Astrocyte (in vitro differentiated cells and primary cell): ENCODE measurements at regions not wholly inside any gene's neighbourhood (a gene's known extent, or its start where the extent isn't known, plus 50 kb on each side); places are given as distances from the start of the nearest gene placed in this dataset.

Experiments used
- DNase-seq: peaks from one replicate; pipeline ENCODE4 v3.0.0-alpha.2; 2010; ENCODE audit warnings: low read depth
- FAIRE-seq: peaks from 2 replicates; lab custom pipeline; 2011; peaks lifted over from hg19 to GRCh38; lab: Jason Lieb, UNC
- H2AFZ ChIP-seq: 2 replicates; pipeline ENCODE4 v1.6.0; 2012; ENCODE audit warnings: low read depth, low read length, inconsistent platforms
- H3K27ac ChIP-seq: 2 replicates; pipeline ENCODE4 v1.5.1; 2011; ENCODE audit warnings: low read depth, low read length, inconsistent platforms
- H3K27me3 ChIP-seq: 2 replicates; pipeline ENCODE4 v1.6.0; 2011; ENCODE audit warnings: low read length, inconsistent platforms; ENCODE audit not compliant: insufficient read depth
- H3K36me3 ChIP-seq: 2 replicates; pipeline ENCODE4 v1.5.1; 2011; ENCODE audit warnings: low read length, inconsistent platforms; ENCODE audit not compliant: insufficient read depth
- H3K4me1 ChIP-seq: 2 replicates; pipeline ENCODE4 v1.5.1; 2011; ENCODE audit warnings: low read length, inconsistent platforms; ENCODE audit not compliant: insufficient read depth
- H3K4me2 ChIP-seq: 2 replicates; pipeline ENCODE4 v1.6.0; 2012; ENCODE audit warnings: low read length, inconsistent platforms
- H3K4me3 ChIP-seq: 2 replicates; pipeline ENCODE4 v1.5.1; 2011; ENCODE audit warnings: low read depth, mild to moderate bottlenecking, low read length, inconsistent platforms; ENCODE audit not compliant: insufficient read depth
- H3K79me2 ChIP-seq: 2 replicates; pipeline ENCODE4 v1.6.0; 2012; ENCODE audit warnings: mild to moderate bottlenecking, low read length, inconsistent platforms; ENCODE audit not compliant: insufficient read depth
- H3K9ac ChIP-seq: 2 replicates; pipeline ENCODE4 v1.6.0; 2012; ENCODE audit warnings: mild to moderate bottlenecking, low read length, inconsistent platforms
- H3K9me3 ChIP-seq: 2 replicates; pipeline ENCODE4 v1.5.1; 2012; ENCODE audit warnings: low read depth, mild to moderate bottlenecking, low read length, inconsistent platforms; ENCODE audit not compliant: insufficient read depth
- H4K20me1 ChIP-seq: 2 replicates; pipeline ENCODE4 v1.6.0; 2012; ENCODE audit warnings: low read length, inconsistent platforms; ENCODE audit not compliant: insufficient read depth
- H3K27ac Mint-ChIP-seq: one replicate; pipeline ENCODE4 v1.8.0; 2021; ENCODE audit warnings: mild to moderate bottlenecking, mixed read lengths; ENCODE audit not compliant: unreplicated experiment
- H3K27me3 Mint-ChIP-seq: one replicate; pipeline ENCODE4 v1.8.0; 2021; ENCODE audit warnings: low read depth, mixed read lengths; ENCODE audit not compliant: unreplicated experiment
- H3K36me3 Mint-ChIP-seq: one replicate; pipeline ENCODE4 v1.8.0; 2021; ENCODE audit warnings: low read depth, mixed read lengths; ENCODE audit not compliant: unreplicated experiment
- H3K4me1 Mint-ChIP-seq: one replicate; pipeline ENCODE4 v1.8.0; 2021; ENCODE audit warnings: low read depth, mixed read lengths; ENCODE audit not compliant: unreplicated experiment
- H3K4me3 Mint-ChIP-seq: one replicate; pipeline ENCODE4 v1.8.0; 2021; ENCODE audit warnings: mild to moderate bottlenecking, moderate library complexity, mixed read lengths; ENCODE audit not compliant: unreplicated experiment
- H3K9me3 Mint-ChIP-seq: one replicate; pipeline ENCODE4 v1.8.0; 2021; ENCODE audit warnings: mild to moderate bottlenecking, mixed read lengths; ENCODE audit not compliant: unreplicated experiment
- EZH2 ChIP-seq: IDR thresholded peaks from 2 replicates; pipeline ENCODE4 v1.6.1; 2012; ENCODE audit warnings: mild to moderate bottlenecking, low read length, inconsistent platforms; ENCODE audit not compliant: insufficient read depth
- TF ChIP-seq, protein P1 (sequence below): IDR thresholded peaks from 2 replicates; pipeline ENCODE4 v1.5.1; 2011; ENCODE audit warnings: low read depth, mild to moderate bottlenecking, inconsistent platforms, low read length, moderate library complexity; ENCODE audit not compliant: insufficient read depth

DNA sequence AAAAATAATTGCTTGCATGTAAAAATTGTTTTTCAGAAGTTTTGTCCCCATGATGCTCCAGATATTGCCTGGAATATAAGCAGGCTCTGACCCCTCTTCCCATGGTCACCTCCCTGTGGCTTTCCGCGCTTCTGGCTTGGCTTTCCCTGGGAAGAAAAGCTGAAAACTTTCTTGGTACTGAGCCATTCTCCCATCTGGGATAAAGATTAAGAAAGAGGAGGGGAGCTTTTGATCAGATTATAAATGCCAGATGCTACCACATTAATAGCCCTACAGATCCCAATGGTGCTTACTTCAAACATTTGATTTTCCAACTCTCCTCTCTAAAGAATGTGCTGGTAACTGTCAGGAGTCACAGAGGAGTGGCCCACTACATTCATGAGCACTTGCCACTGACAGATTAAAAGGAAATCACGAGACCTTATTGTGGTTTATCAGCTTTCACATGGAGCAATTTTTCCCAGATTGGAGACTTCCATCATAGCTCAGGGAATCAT, 54.4 kb upstream of the GAB1 start:
- FAIRE-seq (no peak), DNase-seq (no peak)
- Mint-ChIP-seq H3K4me3 (no peak overlapping the region), H3K9me3 (no peaks in the 10 kb centered on the region), H3K36me3 (no peaks in the 10 kb centered on the region), H3K4me1 (peaks cover 10% of the 10 kb centered on the region), H3K27ac (no peak overlapping the region), H3K27me3 (no peaks in the 10 kb centered on the region)
- no peaks in the 10 kb centered on the region for H3K27me3 ChIP-seq
- no peaks in the 10 kb centered on the region for H3K9me3 ChIP-seq
- H3K36me3 ChIP-seq: no peaks in the 10 kb centered on the region
- H3K79me2 ChIP-seq: no peaks in the 10 kb centered on the region
- H3K9ac ChIP-seq: no peak overlapping the region
- H3K4me3 ChIP-seq: no peak overlapping the region
- peaks cover 7% of the 10 kb centered on the region for H3K4me1 ChIP-seq
- no peak overlapping the region for H2AFZ ChIP-seq
- H4K20me1 ChIP-seq: no peaks in the 10 kb centered on the region
- no peak overlapping the region for H3K4me2 ChIP-seq
- no peak overlapping the region for H3K27ac ChIP-seq
- TF ChIP-seq, protein P1, sequence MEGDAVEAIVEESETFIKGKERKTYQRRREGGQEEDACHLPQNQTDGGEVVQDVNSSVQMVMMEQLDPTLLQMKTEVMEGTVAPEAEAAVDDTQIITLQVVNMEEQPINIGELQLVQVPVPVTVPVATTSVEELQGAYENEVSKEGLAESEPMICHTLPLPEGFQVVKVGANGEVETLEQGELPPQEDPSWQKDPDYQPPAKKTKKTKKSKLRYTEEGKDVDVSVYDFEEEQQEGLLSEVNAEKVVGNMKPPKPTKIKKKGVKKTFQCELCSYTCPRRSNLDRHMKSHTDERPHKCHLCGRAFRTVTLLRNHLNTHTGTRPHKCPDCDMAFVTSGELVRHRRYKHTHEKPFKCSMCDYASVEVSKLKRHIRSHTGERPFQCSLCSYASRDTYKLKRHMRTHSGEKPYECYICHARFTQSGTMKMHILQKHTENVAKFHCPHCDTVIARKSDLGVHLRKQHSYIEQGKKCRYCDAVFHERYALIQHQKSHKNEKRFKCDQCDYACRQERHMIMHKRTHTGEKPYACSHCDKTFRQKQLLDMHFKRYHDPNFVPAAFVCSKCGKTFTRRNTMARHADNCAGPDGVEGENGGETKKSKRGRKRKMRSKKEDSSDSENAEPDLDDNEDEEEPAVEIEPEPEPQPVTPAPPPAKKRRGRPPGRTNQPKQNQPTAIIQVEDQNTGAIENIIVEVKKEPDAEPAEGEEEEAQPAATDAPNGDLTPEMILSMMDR: no peak
- TF ChIP-seq EZH2: no peak

DNA sequence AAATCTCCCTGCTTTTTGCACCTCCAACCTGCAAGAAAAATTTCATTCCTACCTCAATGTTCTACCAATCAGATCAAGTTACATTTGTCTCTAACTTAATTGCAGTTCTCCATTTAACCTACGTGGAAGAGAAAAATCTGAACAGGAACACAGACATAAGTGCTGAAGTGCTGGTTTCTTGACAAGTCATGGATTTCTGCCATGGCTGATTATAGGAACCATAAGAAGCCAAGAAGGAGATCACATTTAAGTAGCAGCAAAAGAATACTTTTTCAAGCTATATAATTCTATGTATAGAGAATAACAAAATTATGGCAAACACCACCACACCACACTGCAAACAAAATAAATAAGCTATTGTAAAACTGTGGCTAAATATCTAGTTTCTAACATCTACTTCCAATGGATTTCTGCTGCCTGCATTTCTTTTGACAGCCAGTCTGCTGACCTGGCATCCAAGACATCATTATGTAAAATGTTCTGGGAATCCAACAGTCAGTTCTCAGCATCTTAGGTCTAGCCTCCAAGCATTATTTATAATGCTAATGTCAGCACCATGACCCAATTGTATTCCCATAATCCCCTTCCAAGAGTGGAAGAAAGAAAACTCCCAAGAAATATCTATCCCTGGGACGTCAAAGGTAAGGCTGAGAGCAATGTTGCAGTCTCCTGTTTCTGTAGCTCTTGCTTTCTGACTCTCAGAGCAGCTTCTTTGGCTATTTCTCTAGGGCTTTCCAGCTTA, 50.8 kb upstream of the GAB1 start:
- H3K36me3 Mint-ChIP-seq: no peaks in the 10 kb centered on the region
- DNase-seq (no peak), FAIRE-seq (no peak)
- no peaks in the 10 kb centered on the region for H3K36me3 ChIP-seq
- no peak overlapping the region for H2AFZ ChIP-seq
- H3K79me2 ChIP-seq: no peaks in the 10 kb centered on the region
- no peak overlapping the region for H3K27ac ChIP-seq
- peak overlapping the region; percentile 54 for H3K9ac ChIP-seq
- peak overlapping the region; percentile 72 for H3K4me2 ChIP-seq
- peaks cover 16% of the 10 kb centered on the region for H3K4me1 Mint-ChIP-seq
- no peaks in the 10 kb centered on the region for H3K27me3 ChIP-seq
- no peak overlapping the region for H3K4me3 Mint-ChIP-seq
- H3K4me3 ChIP-seq: no peak overlapping the region
- peaks cover 7% of the 10 kb centered on the region for H3K4me1 ChIP-seq
- no peaks in the 10 kb centered on the region for H3K9me3 ChIP-seq
- no peaks in the 10 kb centered on the region for H4K20me1 ChIP-seq
- H3K27ac Mint-ChIP-seq: peak overlapping the region; percentile 94
- H3K27me3 Mint-ChIP-seq: no peaks in the 10 kb centered on the region
- no peak for TF ChIP-seq EZH2
- TF ChIP-seq, protein P1: no peak
- H3K9me3 Mint-ChIP-seq: no peaks in the 10 kb centered on the region
